ENCODE measurements at regions not wholly inside any gene's neighbourhood (a gene's known extent, or its start where the extent isn't known, plus 50 kb on each side); places are given as distances from the start of the nearest gene placed in this dataset.

- TF ChIP-seq, protein P1, sequence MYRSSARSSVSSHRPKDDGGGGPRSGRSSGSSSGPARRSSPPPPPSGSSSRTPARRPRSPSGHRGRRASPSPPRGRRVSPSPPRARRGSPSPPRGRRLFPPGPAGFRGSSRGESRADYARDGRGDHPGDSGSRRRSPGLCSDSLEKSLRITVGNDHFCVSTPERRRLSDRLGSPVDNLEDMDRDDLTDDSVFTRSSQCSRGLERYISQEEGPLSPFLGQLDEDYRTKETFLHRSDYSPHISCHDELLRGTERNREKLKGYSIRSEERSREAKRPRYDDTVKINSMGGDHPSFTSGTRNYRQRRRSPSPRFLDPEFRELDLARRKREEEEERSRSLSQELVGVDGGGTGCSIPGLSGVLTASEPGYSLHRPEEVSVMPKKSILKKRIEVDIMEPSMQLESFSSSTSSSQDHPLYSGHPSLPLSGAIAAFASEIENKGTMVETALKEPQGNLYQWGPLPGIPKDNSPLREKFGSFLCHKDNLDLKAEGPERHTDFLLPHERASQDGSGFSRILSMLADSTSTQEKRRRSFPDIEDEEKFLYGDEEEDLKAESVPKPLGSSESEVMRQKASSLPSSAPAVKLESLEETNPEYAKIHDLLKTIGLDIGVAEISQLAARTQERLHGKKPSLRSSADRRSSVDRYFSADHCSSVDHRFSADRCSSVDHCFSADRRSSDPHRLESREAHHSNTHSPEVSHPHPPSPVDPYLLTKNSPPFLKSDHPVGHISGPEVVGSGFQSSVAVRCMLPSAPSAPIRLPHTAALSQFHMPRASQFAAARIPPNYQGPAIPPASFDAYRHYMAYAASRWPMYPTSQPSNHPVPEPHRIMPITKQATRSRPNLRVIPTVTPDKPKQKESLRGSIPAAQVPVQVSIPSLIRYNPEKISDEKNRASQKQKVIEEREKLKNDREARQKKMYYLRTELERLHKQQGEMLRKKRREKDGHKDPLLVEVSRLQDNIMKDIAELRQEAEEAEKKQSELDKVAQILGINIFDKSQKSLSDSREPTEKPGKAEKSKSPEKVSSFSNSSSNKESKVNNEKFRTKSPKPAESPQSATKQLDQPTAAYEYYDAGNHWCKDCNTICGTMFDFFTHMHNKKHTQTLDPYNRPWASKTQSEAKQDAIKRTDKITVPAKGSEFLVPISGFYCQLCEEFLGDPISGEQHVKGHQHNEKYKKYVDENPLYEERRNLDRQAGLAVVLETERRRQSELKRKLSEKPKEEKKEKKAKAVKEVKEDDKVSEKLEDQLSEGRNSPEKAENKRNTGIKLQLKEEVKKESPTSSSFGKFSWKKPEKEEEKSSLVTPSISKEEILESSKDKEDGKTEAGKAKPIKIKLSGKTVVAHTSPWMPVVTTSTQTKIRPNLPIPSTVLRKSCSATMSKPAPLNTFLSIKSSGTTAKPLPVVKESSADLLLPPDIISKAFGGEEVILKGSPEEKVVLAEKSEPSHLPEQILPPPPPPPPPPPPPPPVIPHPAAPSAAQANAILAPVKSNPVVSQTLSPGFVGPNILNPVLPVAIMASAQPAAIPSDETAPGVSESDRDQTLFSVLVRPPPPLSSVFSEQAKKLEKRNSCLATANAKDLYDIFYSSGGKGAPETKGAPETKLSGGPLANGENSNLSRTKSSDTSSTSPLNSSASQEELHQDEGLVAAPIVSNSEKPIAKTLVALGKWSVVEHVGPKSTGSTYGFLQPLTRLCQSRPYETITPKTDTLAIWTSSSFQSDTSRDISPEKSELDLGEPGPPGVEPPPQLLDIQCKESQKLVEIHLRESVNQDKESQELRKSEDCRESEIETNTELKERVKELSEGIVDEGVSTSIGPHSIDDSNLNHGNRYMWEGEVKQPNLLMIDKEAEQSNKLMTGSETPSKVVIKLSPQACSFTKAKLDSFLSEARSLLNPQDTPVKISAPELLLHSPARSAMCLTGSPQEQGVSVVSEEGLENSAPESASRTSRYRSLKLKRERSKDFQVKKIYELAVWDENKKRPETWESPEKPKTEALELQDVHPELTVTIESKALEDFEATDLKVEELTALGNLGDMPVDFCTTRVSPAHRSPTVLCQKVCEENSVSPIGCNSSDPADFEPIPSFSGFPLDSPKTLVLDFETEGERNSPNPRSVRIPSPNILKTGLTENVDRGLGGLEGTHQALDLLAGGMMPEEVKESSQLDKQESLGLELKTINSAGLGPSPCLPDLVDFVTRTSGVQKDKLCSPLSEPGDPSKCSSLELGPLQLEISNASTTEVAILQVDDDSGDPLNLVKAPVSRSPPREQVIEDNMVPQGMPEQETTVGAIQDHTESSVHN (IDR thresholded peaks at IDR 0.05; ENCODE audit: borderline replicate concordance in 1 of 2, low read depth in 1 of 2), result no peak
Observed at GRCh38 chr6:140236732-140237131, 862.3 kb upstream of the CITED2 start (continued).

- Histone ChIP-seq H3K9me3 (replicated peaks; ENCODE audit: control insufficient read depth, insufficient read depth, low read depth, low read length) (peaks cover 4% of the 10 kb centered on the region; the same call in 1 of the 2 replicates), H3K27me3 (ENCODE audit: control insufficient read depth in 2 of 2, insufficient read depth in 2 of 2, low read length in 2 of 2) (no peaks in the 10 kb centered on the region), H3K27ac (ENCODE audit: extremely low read depth, low read depth, low read length) (no peak overlapping the region), H3K36me3 (ENCODE audit: control insufficient read depth, insufficient read depth, low read length) (peaks cover 5% of the 10 kb centered on the region; the same call in 2 of the 3 replicates), H3K9me1 (ENCODE audit: control insufficient read depth, insufficient read depth, low read length) (no peaks in the 10 kb centered on the region), H4K20me1 (replicated peaks; ENCODE audit: control insufficient read depth, insufficient read depth, low read length) (no peaks in the 10 kb centered on the region), H2AFZ (ENCODE audit: low read depth, low read length) (no peak overlapping the region), H3K4me3 (no peak overlapping the region), H3K9ac (ENCODE audit: insufficient read depth in 1 of 2, low read depth in 2 of 2, low read length in 2 of 2) (no peak overlapping the region), H3K4me1 (replicated peaks in 1 of 2; ENCODE audit: control insufficient read depth in 2 of 2, insufficient read depth in 2 of 2, low read length in 2 of 2) (no peaks in the 10 kb centered on the region), H3K4me2 (ENCODE audit: insufficient read depth, low read length) (no peak overlapping the region), H3K79me2 (ENCODE audit: control insufficient read depth, insufficient read depth, low read length) (0 out of 3 replicates have a peak, but pooled peaks cover 2% of the 10 kb centered on the region)
- TF ChIP-seq MCM7 (IDR thresholded peaks at IDR 0.05) (no peak), UBTF (IDR thresholded peaks at IDR 0.05; ENCODE audit: borderline replicate concordance in 1 of 2, low read depth in 2 of 2, low read length in 2 of 2) (no peak)
- no peak for ATAC-seq
- 58% methylated on average over 2 of the region's 2 CpGs for WGBS (ENCODE audit: insufficient coverage, low coverage, missing lambda C conversion rate)
- CTCF ChIA-PET (ENCODE audit: low intra/inter-chr PET ratio), result no interaction called here
- intact Hi-C loops (cut with micrococcal nuclease), result no loop called here
- POLR2A ChIA-PET, result no interaction called here
- no peak for DNase-seq (ENCODE audit: extremely low read depth in 1 of 4, low spot score in 3 of 4)
- BruUV-seq (replicated peaks), result no TSS peak
- in situ Hi-C loops (cut with MboI), result no loop called here
- FAIRE-seq, result no peak
Observed at GRCh38 chr6:140230282-140230681, 855.8 kb upstream of the CITED2 start.

Data from K562 (cell line).